Neural cell (in vitro differentiated cells): ENCODE measurements at regions not wholly inside any gene's neighbourhood (a gene's known extent, or its start where the extent isn't known, plus 50 kb on each side); places are given as distances from the start of the nearest gene placed in this dataset.

Experiments used
- H2AFZ ChIP-seq: fragments of 200-600, 300-800 bp; sonication (generic), shearing (Covaris generic); 2 replicates; pipeline ENCODE4 v1.6.0; 2014; ENCODE audit warnings: low read depth, mild to moderate bottlenecking, antibody characterized with exemption, low read length, moderate library complexity
- H3F3A ChIP-seq: fragments of 200-600 bp; shearing (Covaris generic); 2 replicates; pipeline ENCODE4 v1.6.1; 2016; ENCODE audit warnings: mild to moderate bottlenecking, moderate library complexity, mixed read lengths, antibody characterized with exemption, low read length; ENCODE audit not compliant: insufficient read depth, poor library complexity, severe bottlenecking
- H3K27ac ChIP-seq: fragments of 200-600, 300-800 bp; sonication (generic), shearing (Covaris generic); 2 replicates; pipeline ENCODE4 v1.5.1; 2014; ENCODE audit warnings: mild to moderate bottlenecking, low read length, moderate library complexity
- H3K27me3 ChIP-seq: fragments of 300-800, 200-600 bp; sonication (generic), shearing (Covaris generic); 2 replicates; pipeline ENCODE4 v1.6.0; 2014; ENCODE audit warnings: mild to moderate bottlenecking, low read depth, low read length, moderate library complexity; ENCODE audit not compliant: insufficient read depth
- H3K36me3 ChIP-seq: fragments of 300-800, 200-600 bp; sonication (generic), shearing (Covaris generic); 2 replicates; pipeline ENCODE4 v1.5.1; 2014; ENCODE audit warnings: mild to moderate bottlenecking, antibody characterized with exemption, low read length, moderate library complexity; ENCODE audit not compliant: insufficient read depth
- H3K4me2 ChIP-seq: fragments of 300-800, 200-600 bp; sonication (generic), shearing (Covaris generic); 2 replicates; pipeline ENCODE4 v1.6.0; 2014; ENCODE audit warnings: mild to moderate bottlenecking, low read length
- H3K4me3 ChIP-seq: fragments of 300-800, 200-600 bp; sonication (generic), shearing (Covaris generic); 2 replicates; pipeline ENCODE4 v1.5.1; 2014; ENCODE audit warnings: mild to moderate bottlenecking, low read length, moderate library complexity
- H3K79me2 ChIP-seq: fragments of 200-600 bp; shearing (Covaris generic); replicated peaks from 2 replicates; pipeline ENCODE4 v1.6.0; 2014; ENCODE audit warnings: mild to moderate bottlenecking, low read length, moderate library complexity; ENCODE audit not compliant: insufficient read depth
- H3K9ac ChIP-seq: fragments of 300-800, 200-600 bp; sonication (generic), shearing (Covaris generic); 2 replicates; pipeline ENCODE4 v1.6.1; 2016; ENCODE audit warnings: mild to moderate bottlenecking, low read length, mixed read lengths
- H3K9me2 ChIP-seq: fragments of 200-600 bp; shearing (Covaris generic); 2 replicates; pipeline ENCODE4 v1.6.1; 2016; ENCODE audit warnings: mild to moderate bottlenecking, low read length, mixed read lengths; ENCODE audit not compliant: insufficient read depth
- H3K9me3 ChIP-seq: fragments of 200-600, 300-800 bp; sonication (generic), shearing (Covaris generic); 2 replicates; pipeline ENCODE4 v1.6.1; 2016; ENCODE audit warnings: mild to moderate bottlenecking, mixed run types, low read length, moderate library complexity, mixed read lengths
- H4K20me1 ChIP-seq: fragments of 200-600 bp; shearing (Covaris generic); 2 replicates; pipeline ENCODE4 v1.6.1; 2016; ENCODE audit warnings: mild to moderate bottlenecking, mixed run types; ENCODE audit not compliant: insufficient read depth
- EP300 ChIP-seq: fragments of 450-650 bp; conservative IDR thresholded peaks from 2 replicates; pipeline ENCODE4 v1.6.1; 2014; ENCODE audit warnings: antibody characterized with exemption, mild to moderate bottlenecking, moderate library complexity; ENCODE audit not compliant: poor library complexity, severe bottlenecking
- EZH2 ChIP-seq: fragments of 200-600, 300-800 bp; shearing (Covaris generic), sonication (generic); IDR thresholded peaks from 2 replicates; pipeline ENCODE4 v1.6.1; 2014; ENCODE audit warnings: antibody characterized with exemption, low read length, borderline replicate concordance, mild to moderate bottlenecking; ENCODE audit not compliant: insufficient read depth, poor library complexity, severe bottlenecking
- MXI1 ChIP-seq: fragments of 450-650 bp; conservative IDR thresholded peaks from 2 replicates; pipeline ENCODE4 v1.6.1; 2014; ENCODE audit warnings: antibody characterized with exemption, mild to moderate bottlenecking; ENCODE audit not compliant: poor library complexity, severe bottlenecking
- POLR2AphosphoS5 ChIP-seq: IDR thresholded peaks from 2 replicates; pipeline ENCODE4 v1.6.1; 2012
- RAD21 ChIP-seq: fragments of 450-650 bp; conservative IDR thresholded peaks from 2 replicates; pipeline ENCODE4 v1.6.1; 2014; ENCODE audit warnings: antibody characterized with exemption, mild to moderate bottlenecking, moderate library complexity
- SMC3 ChIP-seq: fragments of 450-650 bp; conservative IDR thresholded peaks from 2 replicates; pipeline ENCODE4 v1.6.1; 2014; ENCODE audit warnings: antibody characterized with exemption, mild to moderate bottlenecking, moderate library complexity; ENCODE audit not compliant: poor library complexity
- TF ChIP-seq, protein P1 (sequence below): fragments of 450-650 bp; IDR thresholded peaks from 2 replicates; pipeline ENCODE4 v1.5.1; 2014; ENCODE audit warnings: antibody characterized with exemption, mild to moderate bottlenecking, moderate library complexity; ENCODE audit not compliant: poor library complexity, severe bottlenecking
- TF ChIP-seq, protein P2 (sequence below): IDR thresholded peaks from 2 replicates; pipeline ENCODE4 v1.6.1; 2012; ENCODE audit warnings: borderline replicate concordance

DNA sequence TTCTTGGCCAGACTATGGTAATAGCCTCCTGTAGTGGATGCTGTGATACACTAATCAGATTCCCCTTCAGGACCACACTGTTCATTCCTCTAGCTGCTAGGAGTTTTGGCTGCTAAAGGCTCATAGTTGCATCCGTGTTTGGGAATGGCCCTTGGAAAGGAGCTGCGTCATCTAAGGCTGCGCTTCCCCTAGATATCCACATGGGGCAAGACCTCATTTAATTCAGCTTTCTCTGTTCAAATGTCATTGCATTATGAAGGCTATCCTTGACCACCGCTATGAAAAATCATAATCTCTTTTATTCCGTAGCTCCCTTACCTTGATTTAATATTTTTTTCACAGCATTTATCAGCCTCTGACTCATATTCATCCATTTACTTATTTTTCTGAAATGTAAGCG, 258.3 kb upstream of the NR4A3 start:
- Histone ChIP-seq H3F3A (no peaks in the 10 kb centered on the region), H3K4me3 (no peak overlapping the region), H3K4me2 (no peak overlapping the region), H3K27me3 (no peaks in the 10 kb centered on the region), H3K9me2 (no peaks in the 10 kb centered on the region), H3K9me3 (no peaks in the 10 kb centered on the region), H3K79me2 (no peaks in the 10 kb centered on the region), H4K20me1 (no peaks in the 10 kb centered on the region), H3K9ac (no peak overlapping the region), H3K27ac (no peak overlapping the region), H3K36me3 (no peaks in the 10 kb centered on the region), H2AFZ (no peak overlapping the region)
- TF ChIP-seq, protein P1, sequence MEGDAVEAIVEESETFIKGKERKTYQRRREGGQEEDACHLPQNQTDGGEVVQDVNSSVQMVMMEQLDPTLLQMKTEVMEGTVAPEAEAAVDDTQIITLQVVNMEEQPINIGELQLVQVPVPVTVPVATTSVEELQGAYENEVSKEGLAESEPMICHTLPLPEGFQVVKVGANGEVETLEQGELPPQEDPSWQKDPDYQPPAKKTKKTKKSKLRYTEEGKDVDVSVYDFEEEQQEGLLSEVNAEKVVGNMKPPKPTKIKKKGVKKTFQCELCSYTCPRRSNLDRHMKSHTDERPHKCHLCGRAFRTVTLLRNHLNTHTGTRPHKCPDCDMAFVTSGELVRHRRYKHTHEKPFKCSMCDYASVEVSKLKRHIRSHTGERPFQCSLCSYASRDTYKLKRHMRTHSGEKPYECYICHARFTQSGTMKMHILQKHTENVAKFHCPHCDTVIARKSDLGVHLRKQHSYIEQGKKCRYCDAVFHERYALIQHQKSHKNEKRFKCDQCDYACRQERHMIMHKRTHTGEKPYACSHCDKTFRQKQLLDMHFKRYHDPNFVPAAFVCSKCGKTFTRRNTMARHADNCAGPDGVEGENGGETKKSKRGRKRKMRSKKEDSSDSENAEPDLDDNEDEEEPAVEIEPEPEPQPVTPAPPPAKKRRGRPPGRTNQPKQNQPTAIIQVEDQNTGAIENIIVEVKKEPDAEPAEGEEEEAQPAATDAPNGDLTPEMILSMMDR = no peak
- no peak for TF ChIP-seq EZH2
- no peak for TF ChIP-seq RAD21
- no peak for TF ChIP-seq MXI1
- TF ChIP-seq POLR2AphosphoS5 = no peak
- TF ChIP-seq EP300 = no peak

DNA sequence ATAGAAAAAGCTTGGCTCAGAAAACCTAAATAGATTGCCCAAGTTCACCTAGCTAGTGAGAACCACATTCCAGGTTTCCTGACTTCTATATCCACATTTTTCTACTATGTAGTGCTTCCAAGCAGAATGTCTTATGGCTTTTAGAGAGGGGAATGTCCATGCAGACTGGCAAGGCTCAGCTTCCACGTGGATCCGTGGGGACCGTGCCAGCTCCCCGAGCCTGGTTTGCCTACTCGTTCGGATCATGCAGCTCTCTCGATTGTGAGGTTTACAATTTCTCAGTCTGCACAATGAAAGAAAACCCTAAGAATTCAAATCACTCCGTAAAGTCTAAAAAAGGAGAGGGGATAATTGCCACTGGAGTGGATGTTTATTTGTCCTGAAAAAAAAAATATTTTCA, 256.5 kb upstream of the NR4A3 start:
- Histone ChIP-seq H3K4me2 (no peak overlapping the region), H3K36me3 (no peaks in the 10 kb centered on the region), H3K27me3 (no peaks in the 10 kb centered on the region), H3K9me3 (no peaks in the 10 kb centered on the region), H3K79me2 (no peaks in the 10 kb centered on the region), H3K9ac (no peak overlapping the region), H3K27ac (no peak overlapping the region), H3K4me3 (no peak overlapping the region), H3K9me2 (no peaks in the 10 kb centered on the region), H2AFZ (no peak overlapping the region), H4K20me1 (no peaks in the 10 kb centered on the region), H3F3A (no peaks in the 10 kb centered on the region)
- TF ChIP-seq, protein P1 = no peak
- TF ChIP-seq EZH2 (no peak), SMC3 (no peak)
- TF ChIP-seq, protein P2, sequence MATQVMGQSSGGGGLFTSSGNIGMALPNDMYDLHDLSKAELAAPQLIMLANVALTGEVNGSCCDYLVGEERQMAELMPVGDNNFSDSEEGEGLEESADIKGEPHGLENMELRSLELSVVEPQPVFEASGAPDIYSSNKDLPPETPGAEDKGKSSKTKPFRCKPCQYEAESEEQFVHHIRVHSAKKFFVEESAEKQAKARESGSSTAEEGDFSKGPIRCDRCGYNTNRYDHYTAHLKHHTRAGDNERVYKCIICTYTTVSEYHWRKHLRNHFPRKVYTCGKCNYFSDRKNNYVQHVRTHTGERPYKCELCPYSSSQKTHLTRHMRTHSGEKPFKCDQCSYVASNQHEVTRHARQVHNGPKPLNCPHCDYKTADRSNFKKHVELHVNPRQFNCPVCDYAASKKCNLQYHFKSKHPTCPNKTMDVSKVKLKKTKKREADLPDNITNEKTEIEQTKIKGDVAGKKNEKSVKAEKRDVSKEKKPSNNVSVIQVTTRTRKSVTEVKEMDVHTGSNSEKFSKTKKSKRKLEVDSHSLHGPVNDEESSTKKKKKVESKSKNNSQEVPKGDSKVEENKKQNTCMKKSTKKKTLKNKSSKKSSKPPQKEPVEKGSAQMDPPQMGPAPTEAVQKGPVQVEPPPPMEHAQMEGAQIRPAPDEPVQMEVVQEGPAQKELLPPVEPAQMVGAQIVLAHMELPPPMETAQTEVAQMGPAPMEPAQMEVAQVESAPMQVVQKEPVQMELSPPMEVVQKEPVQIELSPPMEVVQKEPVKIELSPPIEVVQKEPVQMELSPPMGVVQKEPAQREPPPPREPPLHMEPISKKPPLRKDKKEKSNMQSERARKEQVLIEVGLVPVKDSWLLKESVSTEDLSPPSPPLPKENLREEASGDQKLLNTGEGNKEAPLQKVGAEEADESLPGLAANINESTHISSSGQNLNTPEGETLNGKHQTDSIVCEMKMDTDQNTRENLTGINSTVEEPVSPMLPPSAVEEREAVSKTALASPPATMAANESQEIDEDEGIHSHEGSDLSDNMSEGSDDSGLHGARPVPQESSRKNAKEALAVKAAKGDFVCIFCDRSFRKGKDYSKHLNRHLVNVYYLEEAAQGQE = no peak
